ENCODE measurements at regions not wholly inside any gene's neighbourhood (a gene's known extent, or its start where the extent isn't known, plus 50 kb on each side); places are given as distances from the start of the nearest gene placed in this dataset.
"Not testable (repeated sequence)": the region's sequence is repeated elsewhere in the genome, so short reads cannot be mapped to it uniquely, and the experiment has no call there.

GRCh38 chr9:62526306-62526705 is 1336.5 kb downstream of the SPATA31A7 start:
- not testable (repeated sequence) for TF ChIP-seq CTCF (IDR thresholded peaks at IDR 0.05; ENCODE audit: low read length); EZH2 (IDR thresholded peaks at IDR 0.05; ENCODE audit: borderline replicate concordance, low read length)
